ENCODE measurements at regions not wholly inside any gene's neighbourhood (a gene's known extent, or its start where the extent isn't known, plus 50 kb on each side); places are given as distances from the start of the nearest gene placed in this dataset.

DNA sequence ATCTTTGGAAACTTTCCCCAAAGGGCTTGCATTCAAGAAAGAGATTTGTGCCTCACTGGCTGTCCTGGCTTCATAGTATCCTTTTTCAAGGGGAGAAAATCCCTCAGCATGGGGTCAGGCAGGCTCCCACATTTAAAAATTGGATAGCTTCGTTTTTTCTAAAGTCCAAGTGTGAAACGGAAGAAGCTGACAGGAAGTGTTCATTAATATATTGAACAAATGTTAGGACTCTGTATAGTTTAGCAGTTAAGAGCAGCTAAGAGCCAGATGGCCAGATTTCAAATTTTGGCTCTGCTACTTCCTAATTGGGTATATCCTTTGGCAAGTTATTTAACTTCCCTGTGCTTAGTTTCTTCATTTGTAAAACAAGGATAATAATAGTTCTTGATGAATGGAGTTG lies 354.9 kb upstream of the FAT3 start:
- no peak overlapping the region for H3K4me3 ChIP-seq (ENCODE audit: low read depth, low read length)
- TF ChIP-seq, protein P1, sequence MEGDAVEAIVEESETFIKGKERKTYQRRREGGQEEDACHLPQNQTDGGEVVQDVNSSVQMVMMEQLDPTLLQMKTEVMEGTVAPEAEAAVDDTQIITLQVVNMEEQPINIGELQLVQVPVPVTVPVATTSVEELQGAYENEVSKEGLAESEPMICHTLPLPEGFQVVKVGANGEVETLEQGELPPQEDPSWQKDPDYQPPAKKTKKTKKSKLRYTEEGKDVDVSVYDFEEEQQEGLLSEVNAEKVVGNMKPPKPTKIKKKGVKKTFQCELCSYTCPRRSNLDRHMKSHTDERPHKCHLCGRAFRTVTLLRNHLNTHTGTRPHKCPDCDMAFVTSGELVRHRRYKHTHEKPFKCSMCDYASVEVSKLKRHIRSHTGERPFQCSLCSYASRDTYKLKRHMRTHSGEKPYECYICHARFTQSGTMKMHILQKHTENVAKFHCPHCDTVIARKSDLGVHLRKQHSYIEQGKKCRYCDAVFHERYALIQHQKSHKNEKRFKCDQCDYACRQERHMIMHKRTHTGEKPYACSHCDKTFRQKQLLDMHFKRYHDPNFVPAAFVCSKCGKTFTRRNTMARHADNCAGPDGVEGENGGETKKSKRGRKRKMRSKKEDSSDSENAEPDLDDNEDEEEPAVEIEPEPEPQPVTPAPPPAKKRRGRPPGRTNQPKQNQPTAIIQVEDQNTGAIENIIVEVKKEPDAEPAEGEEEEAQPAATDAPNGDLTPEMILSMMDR (IDR thresholded peaks at IDR 0.05; ENCODE audit: borderline replicate concordance, insufficient read depth, low read depth, low read length): no peak

DNA sequence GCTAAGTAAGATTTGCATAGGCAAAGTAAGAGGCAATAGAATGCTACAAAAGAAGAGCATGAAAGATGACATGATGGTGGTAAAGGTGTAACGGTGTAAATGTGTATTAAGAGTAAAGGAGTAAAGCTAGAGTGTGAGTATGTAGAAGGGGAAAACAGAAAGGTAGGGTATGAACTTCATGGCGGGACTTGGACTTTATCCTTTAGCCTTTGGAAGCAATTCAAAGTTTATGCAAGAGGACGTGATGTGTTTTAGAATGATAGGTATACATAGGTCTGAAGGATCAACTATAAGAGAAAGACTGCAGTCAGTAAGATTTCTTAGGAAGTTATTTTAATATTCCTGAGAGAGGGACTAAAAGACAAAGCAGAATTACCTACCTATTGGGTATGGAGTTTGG lies 358.0 kb upstream of the FAT3 start:
- TF ChIP-seq, protein P1 (IDR thresholded peaks at IDR 0.05; ENCODE audit: borderline replicate concordance, insufficient read depth, low read depth, low read length): no peak
- no peak overlapping the region for H3K4me3 ChIP-seq (ENCODE audit: low read depth, low read length)

GRCh38 chr11:91860661-91861060 lies 364.0 kb upstream of the FAT3 start:
- no peak overlapping the region for H3K4me3 ChIP-seq (ENCODE audit: low read depth, low read length)
- TF ChIP-seq, protein P1 (IDR thresholded peaks at IDR 0.05; ENCODE audit: borderline replicate concordance, insufficient read depth, low read depth, low read length): no peak

DNA sequence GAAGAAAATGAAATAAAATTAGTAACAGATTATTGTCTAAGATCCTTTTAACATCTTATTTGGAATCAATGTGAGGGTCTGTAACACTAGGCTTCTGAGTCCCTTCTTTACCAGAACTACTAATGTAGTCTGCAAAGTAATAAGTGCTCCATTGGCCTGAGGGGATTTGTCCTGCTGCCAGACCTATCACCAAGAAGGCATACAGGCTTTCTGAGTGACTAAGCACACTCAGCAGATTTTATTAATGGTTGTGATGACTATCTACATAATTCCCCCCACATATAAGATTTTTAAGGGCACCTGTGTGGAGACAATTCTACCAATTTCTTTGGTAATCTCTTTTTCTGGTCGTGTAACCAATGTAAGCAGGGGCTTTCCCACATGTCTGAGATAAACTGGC lies 365.0 kb upstream of the FAT3 start:
- TF ChIP-seq, protein P1 (IDR thresholded peaks at IDR 0.05; ENCODE audit: borderline replicate concordance, insufficient read depth, low read depth, low read length): no peak
- no peak overlapping the region for H3K4me3 ChIP-seq (ENCODE audit: low read depth, low read length)

- TF ChIP-seq, protein P1 (IDR thresholded peaks at IDR 0.05; ENCODE audit: borderline replicate concordance, insufficient read depth, low read depth, low read length): no peak
- no peak overlapping the region for H3K4me3 ChIP-seq (ENCODE audit: low read depth, low read length)
Measured at GRCh38 chr11:91857179-91857578, 367.4 kb upstream of the FAT3 start.

DNA sequence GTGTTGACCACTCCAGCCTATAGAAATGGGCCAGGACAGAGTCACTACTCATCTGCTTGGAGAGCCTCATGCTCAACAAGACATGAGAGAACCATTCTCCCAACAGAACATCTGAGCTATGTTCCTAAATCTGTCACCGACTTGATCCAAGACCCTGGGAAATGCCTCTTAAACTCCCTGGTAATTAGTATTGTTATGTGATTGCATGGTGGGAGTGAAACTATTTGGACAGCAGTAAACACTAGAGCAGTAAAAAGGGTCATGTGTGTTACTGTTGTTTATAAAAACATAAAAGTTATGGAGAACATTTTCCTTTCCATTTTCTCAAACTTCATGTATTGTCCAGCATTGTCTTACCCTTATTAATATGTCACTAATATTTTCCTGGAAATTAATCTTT lies 369.8 kb upstream of the FAT3 start:
- H3K4me3 ChIP-seq (ENCODE audit: low read depth, low read length): no peak overlapping the region
- TF ChIP-seq, protein P1 (IDR thresholded peaks at IDR 0.05; ENCODE audit: borderline replicate concordance, insufficient read depth, low read depth, low read length): no peak

DNA sequence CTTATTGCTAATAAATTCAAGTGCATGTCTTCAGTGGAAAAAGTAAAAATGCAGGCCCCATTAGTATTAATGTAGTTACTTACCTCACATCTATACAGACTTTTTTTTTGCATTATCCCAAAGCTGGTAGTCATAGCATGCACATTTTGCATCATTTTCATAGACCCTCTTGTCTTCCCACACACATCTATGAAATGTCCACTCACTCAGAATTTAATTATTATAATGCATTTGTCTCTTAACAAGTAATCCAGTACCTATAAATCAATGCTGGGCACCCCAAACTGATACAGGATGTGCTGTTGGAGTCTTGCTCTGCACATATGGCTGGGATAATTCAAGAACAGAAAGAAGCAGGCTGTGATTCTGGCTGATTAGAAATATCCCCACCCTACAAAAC lies 370.4 kb upstream of the FAT3 start:
- TF ChIP-seq, protein P1 (IDR thresholded peaks at IDR 0.05; ENCODE audit: borderline replicate concordance, insufficient read depth, low read depth, low read length): no peak
- no peak overlapping the region for H3K4me3 ChIP-seq (ENCODE audit: low read depth, low read length)
